ENCODE measurements at regions not wholly inside any gene's neighbourhood (a gene's known extent, or its start where the extent isn't known, plus 50 kb on each side); places are given as distances from the start of the nearest gene placed in this dataset.

- Histone ChIP-seq H3K36me3 (ENCODE audit: control insufficient read depth in 1 of 2, insufficient read depth in 2 of 2, low read length in 2 of 2) (no peaks in the 10 kb centered on the region), H3K4me3 (ENCODE audit: low read depth in 1 of 2, low read length in 2 of 2) (no peak overlapping the region), H3K9me3 (ENCODE audit: control insufficient read depth in 1 of 2, low read length in 2 of 2) (no peaks in the 10 kb centered on the region), H3K27me3 (ENCODE audit: control insufficient read depth in 1 of 2, insufficient read depth in 2 of 2, low read length in 2 of 2) (no peaks in the 10 kb centered on the region), H3K9ac (ENCODE audit: low read depth in 1 of 2, low read length in 2 of 2) (no peak overlapping the region), H3K27ac (ENCODE audit: low read depth, low read length) (no peak overlapping the region), H3K4me1 (ENCODE audit: control insufficient read depth in 1 of 2, insufficient read depth in 2 of 2, low read length in 2 of 2) (no peaks in the 10 kb centered on the region)
Measured at GRCh38 chr7:18116661-18117060, 89.0 kb upstream of the PRPS1L1 start.

- no peak overlapping the region for H3K27ac ChIP-seq (ENCODE audit: low read depth, low read length)
- no peak overlapping the region for H3K9ac ChIP-seq (ENCODE audit: low read depth in 1 of 2, low read length in 2 of 2)
- H3K27me3 ChIP-seq (ENCODE audit: control insufficient read depth in 1 of 2, insufficient read depth in 2 of 2, low read length in 2 of 2): no peaks in the 10 kb centered on the region
- H3K9me3 ChIP-seq (ENCODE audit: control insufficient read depth in 1 of 2, low read length in 2 of 2): no peaks in the 10 kb centered on the region
- H3K4me1 ChIP-seq (ENCODE audit: control insufficient read depth in 1 of 2, insufficient read depth in 2 of 2, low read length in 2 of 2): no peaks in the 10 kb centered on the region
- no peak overlapping the region for H3K4me3 ChIP-seq (ENCODE audit: low read depth in 1 of 2, low read length in 2 of 2)
- no peaks in the 10 kb centered on the region for H3K36me3 ChIP-seq (ENCODE audit: control insufficient read depth in 1 of 2, insufficient read depth in 2 of 2, low read length in 2 of 2)
Measured at GRCh38 chr7:18117482-18117881, 89.8 kb upstream of the PRPS1L1 start.

GRCh38 chr7:18119985-18120384, 92.3 kb upstream of the PRPS1L1 start:
- Histone ChIP-seq H3K9me3 (ENCODE audit: control insufficient read depth in 1 of 2, low read length in 2 of 2) (no peaks in the 10 kb centered on the region), H3K4me3 (ENCODE audit: low read depth in 1 of 2, low read length in 2 of 2) (no peak overlapping the region), H3K27me3 (ENCODE audit: control insufficient read depth in 1 of 2, insufficient read depth in 2 of 2, low read length in 2 of 2) (no peaks in the 10 kb centered on the region), H3K4me1 (ENCODE audit: control insufficient read depth in 1 of 2, insufficient read depth in 2 of 2, low read length in 2 of 2) (no peaks in the 10 kb centered on the region), H3K27ac (ENCODE audit: low read depth, low read length) (no peak overlapping the region), H3K36me3 (ENCODE audit: control insufficient read depth in 1 of 2, insufficient read depth in 2 of 2, low read length in 2 of 2) (no peaks in the 10 kb centered on the region), H3K9ac (ENCODE audit: low read depth in 1 of 2, low read length in 2 of 2) (no peak overlapping the region)

- Histone ChIP-seq H3K27me3 (ENCODE audit: control insufficient read depth in 1 of 2, insufficient read depth in 2 of 2, low read length in 2 of 2) (no peaks in the 10 kb centered on the region), H3K4me1 (ENCODE audit: control insufficient read depth in 1 of 2, insufficient read depth in 2 of 2, low read length in 2 of 2) (peaks cover 0 to 3% of the 10 kb centered on the region in 2 donors), H3K9me3 (ENCODE audit: control insufficient read depth in 1 of 2, low read length in 2 of 2) (no peaks in the 10 kb centered on the region), H3K4me3 (ENCODE audit: low read depth in 1 of 2, low read length in 2 of 2) (no peak overlapping the region), H3K9ac (ENCODE audit: low read depth in 1 of 2, low read length in 2 of 2) (no peak overlapping the region), H3K27ac (ENCODE audit: low read depth, low read length) (no peak overlapping the region), H3K36me3 (ENCODE audit: control insufficient read depth in 1 of 2, insufficient read depth in 2 of 2, low read length in 2 of 2) (no peaks in the 10 kb centered on the region)
Measured at GRCh38 chr7:18123508-18124239, 96.0 kb upstream of the PRPS1L1 start.

GRCh38 chr7:18125476-18125875, 97.8 kb upstream of the PRPS1L1 start:
- Histone ChIP-seq H3K9me3 (ENCODE audit: control insufficient read depth in 1 of 2, low read length in 2 of 2) (no peaks in the 10 kb centered on the region), H3K4me3 (ENCODE audit: low read depth in 1 of 2, low read length in 2 of 2) (no peak overlapping the region)

GRCh38 chr7:18126281-18126680, 98.6 kb upstream of the PRPS1L1 start:
- H3K27ac ChIP-seq (ENCODE audit: low read depth, low read length): no peak overlapping the region

More at GRCh38 chr7:18125476-18125875, 97.8 kb upstream of the PRPS1L1 start:
- Histone ChIP-seq H3K4me1 (ENCODE audit: control insufficient read depth in 1 of 2, insufficient read depth in 2 of 2, low read length in 2 of 2) (peaks cover 0 to 3% of the 10 kb centered on the region in 2 donors), H3K27ac (ENCODE audit: low read depth, low read length) (no peak overlapping the region), H3K9ac (ENCODE audit: low read depth in 1 of 2, low read length in 2 of 2) (no peak overlapping the region), H3K27me3 (ENCODE audit: control insufficient read depth in 1 of 2, insufficient read depth in 2 of 2, low read length in 2 of 2) (no peaks in the 10 kb centered on the region), H3K36me3 (ENCODE audit: control insufficient read depth in 1 of 2, insufficient read depth in 2 of 2, low read length in 2 of 2) (no peaks in the 10 kb centered on the region)

GRCh38 chr7:18128846-18129245, 101.2 kb upstream of the PRPS1L1 start:
- H3K4me1 ChIP-seq (ENCODE audit: control insufficient read depth in 1 of 2, insufficient read depth in 2 of 2, low read length in 2 of 2): peaks cover 0 to 3% of the 10 kb centered on the region in 2 donors
- no peak overlapping the region for H3K9ac ChIP-seq (ENCODE audit: low read depth in 1 of 2, low read length in 2 of 2)
- H3K27me3 ChIP-seq (ENCODE audit: control insufficient read depth in 1 of 2, insufficient read depth in 2 of 2, low read length in 2 of 2): no peaks in the 10 kb centered on the region
- H3K36me3 ChIP-seq (ENCODE audit: control insufficient read depth in 1 of 2, insufficient read depth in 2 of 2, low read length in 2 of 2): no peaks in the 10 kb centered on the region
- H3K9me3 ChIP-seq (ENCODE audit: control insufficient read depth in 1 of 2, low read length in 2 of 2): no peaks in the 10 kb centered on the region
- no peak overlapping the region for H3K4me3 ChIP-seq (ENCODE audit: low read depth in 1 of 2, low read length in 2 of 2)
- H3K27ac ChIP-seq (ENCODE audit: low read depth, low read length): no peak overlapping the region

More at GRCh38 chr7:18126281-18126680, 98.6 kb upstream of the PRPS1L1 start:
- H3K4me1 ChIP-seq (ENCODE audit: control insufficient read depth in 1 of 2, insufficient read depth in 2 of 2, low read length in 2 of 2): peaks cover 0 to 3% of the 10 kb centered on the region in 2 donors
- no peaks in the 10 kb centered on the region for H3K36me3 ChIP-seq (ENCODE audit: control insufficient read depth in 1 of 2, insufficient read depth in 2 of 2, low read length in 2 of 2)
- no peak overlapping the region for H3K4me3 ChIP-seq (ENCODE audit: low read depth in 1 of 2, low read length in 2 of 2)
- H3K9me3 ChIP-seq (ENCODE audit: control insufficient read depth in 1 of 2, low read length in 2 of 2): no peaks in the 10 kb centered on the region
- H3K27me3 ChIP-seq (ENCODE audit: control insufficient read depth in 1 of 2, insufficient read depth in 2 of 2, low read length in 2 of 2): no peaks in the 10 kb centered on the region
- no peak overlapping the region for H3K9ac ChIP-seq (ENCODE audit: low read depth in 1 of 2, low read length in 2 of 2)

- no peak overlapping the region for H3K27ac ChIP-seq (ENCODE audit: low read depth, low read length)
- no peak overlapping the region for H3K4me3 ChIP-seq (ENCODE audit: low read depth in 1 of 2, low read length in 2 of 2)
- no peaks in the 10 kb centered on the region for H3K9me3 ChIP-seq (ENCODE audit: control insufficient read depth in 1 of 2, low read length in 2 of 2)
- H3K27me3 ChIP-seq (ENCODE audit: control insufficient read depth in 1 of 2, insufficient read depth in 2 of 2, low read length in 2 of 2): no peaks in the 10 kb centered on the region
- no peaks in the 10 kb centered on the region for H3K4me1 ChIP-seq (ENCODE audit: control insufficient read depth in 1 of 2, insufficient read depth in 2 of 2, low read length in 2 of 2)
- H3K36me3 ChIP-seq (ENCODE audit: control insufficient read depth in 1 of 2, insufficient read depth in 2 of 2, low read length in 2 of 2): no peaks in the 10 kb centered on the region
- H3K9ac ChIP-seq (ENCODE audit: low read depth in 1 of 2, low read length in 2 of 2): no peak overlapping the region
Measured at GRCh38 chr7:18132811-18133210, 105.2 kb upstream of the PRPS1L1 start.

GRCh38 chr7:18133921-18134320, 106.3 kb upstream of the PRPS1L1 start:
- H3K4me1 ChIP-seq (ENCODE audit: control insufficient read depth in 1 of 2, insufficient read depth in 2 of 2, low read length in 2 of 2): no peaks in the 10 kb centered on the region
- no peaks in the 10 kb centered on the region for H3K27me3 ChIP-seq (ENCODE audit: control insufficient read depth in 1 of 2, insufficient read depth in 2 of 2, low read length in 2 of 2)
- H3K4me3 ChIP-seq (ENCODE audit: low read depth in 1 of 2, low read length in 2 of 2): no peak overlapping the region
- H3K9ac ChIP-seq (ENCODE audit: low read depth in 1 of 2, low read length in 2 of 2): no peak overlapping the region
- no peak overlapping the region for H3K27ac ChIP-seq (ENCODE audit: low read depth, low read length)
- H3K36me3 ChIP-seq (ENCODE audit: control insufficient read depth in 1 of 2, insufficient read depth in 2 of 2, low read length in 2 of 2): no peaks in the 10 kb centered on the region
- H3K9me3 ChIP-seq (ENCODE audit: control insufficient read depth in 1 of 2, low read length in 2 of 2): no peaks in the 10 kb centered on the region

GRCh38 chr7:18140943-18141342, 113.3 kb upstream of the PRPS1L1 start:
- H3K36me3 ChIP-seq (ENCODE audit: control insufficient read depth in 1 of 2, insufficient read depth in 2 of 2, low read length in 2 of 2): no peaks in the 10 kb centered on the region
- no peak overlapping the region for H3K27ac ChIP-seq (ENCODE audit: low read depth, low read length)
- no peak overlapping the region for H3K4me3 ChIP-seq (ENCODE audit: low read depth in 1 of 2, low read length in 2 of 2)
- H3K27me3 ChIP-seq (ENCODE audit: control insufficient read depth in 1 of 2, insufficient read depth in 2 of 2, low read length in 2 of 2): no peaks in the 10 kb centered on the region
- H3K9me3 ChIP-seq (ENCODE audit: control insufficient read depth in 1 of 2, low read length in 2 of 2): no peaks in the 10 kb centered on the region
- no peaks in the 10 kb centered on the region for H3K4me1 ChIP-seq (ENCODE audit: control insufficient read depth in 1 of 2, insufficient read depth in 2 of 2, low read length in 2 of 2)
- H3K9ac ChIP-seq (ENCODE audit: low read depth in 1 of 2, low read length in 2 of 2): no peak overlapping the region
